Esophagus muscularis mucosa (tissue), 4 donors: ENCODE measurements at regions not wholly inside any gene's neighbourhood (a gene's known extent, or its start where the extent isn't known, plus 50 kb on each side); places are given as distances from the start of the nearest gene placed in this dataset.
"Not testable (repeated sequence)": the region's sequence is repeated elsewhere in the genome, so short reads cannot be mapped to it uniquely, and the experiment has no call there.

Experiments
- DNase-seq: peaks from one replicate; pipeline ENCODE4 v3.0.0-alpha.2; 2017; ENCODE audit errors: extremely low spot score
- H3K27ac ChIP-seq, 4 donors: fragments of 200-600 bp; sonication (generic); replicated peaks in 1 of 4; 1 replicate in 3 of 4; 2 replicates in 1 of 4; pipeline ENCODE4 v1.5.1; 2016 to 2019; ENCODE audit warnings: mild to moderate bottlenecking in 1 of 4
- H3K27me3 ChIP-seq, 4 donors: fragments of 200-600 bp; sonication (generic); one replicate each; pipeline versions ENCODE4 v1.5.1 to v1.6.0; 2016 to 2019
- H3K36me3 ChIP-seq, 4 donors: fragments of 200-600 bp; sonication (generic); one replicate each; pipeline ENCODE4 v1.5.1; 2016 to 2019
- H3K4me1 ChIP-seq, 4 donors: fragments of 200-600 bp; sonication (generic); one replicate each; pipeline ENCODE4 v1.5.1; 2016 to 2019
- H3K4me3 ChIP-seq, 4 donors: fragments of 200-600 bp; sonication (generic); 1 replicate in 2 of 4; 2 replicates in 2 of 4; pipeline ENCODE4 v1.5.1; 2016 to 2019; ENCODE audit warnings: mild to moderate bottlenecking in 4 of 4, moderate library complexity in 1 of 4
- H3K9me3 ChIP-seq, 4 donors: fragments of 200-600 bp; sonication (generic); 1 replicate in 3 of 4; 2 replicates in 1 of 4; pipeline ENCODE4 v1.5.1; 2016 to 2019
- EP300 ChIP-seq: sonication (generic); formaldehyde crosslinking; IDR thresholded peaks from one replicate; pipeline ENCODE4 v1.6.1; 2017; ENCODE audit warnings: antibody characterized with exemption
- POLR2A ChIP-seq: fragments of 450-650 bp; IDR thresholded peaks from one replicate; pipeline ENCODE4 v1.6.1; 2017; ENCODE audit warnings: antibody characterized with exemption, moderate library complexity, mild to moderate bottlenecking, low read depth
- POLR2AphosphoS5 ChIP-seq, 2 donors: sonication (generic); formaldehyde crosslinking; IDR thresholded peaks; one replicate each; pipeline ENCODE4 v1.6.1; 2017; ENCODE audit warnings: antibody characterized with exemption in 2 of 2
- WGBS: methylation state at CpG from one replicate; pipeline ENCODE4 v1.1.5; 2018; 5-methylcytosine and 5-hydroxymethylcytosine counted together
- intact Hi-C: fragments of 100-400 bp; cut with DNase I; formaldehyde crosslinking; loops from one replicate; pipeline ENCODE4 v1.15.1; 2023
- TF ChIP-seq, protein P1 (sequence below), 3 experiments: fragments of 200-600 bp in 2 of 3; fragments of 450-650 bp in 1 of 3; sonication (generic) in 2 of 3; IDR thresholded peaks; one replicate each; pipeline ENCODE4 v1.5.1; 2017 to 2019; ENCODE audit warnings: antibody characterized with exemption in 3 of 3, mild to moderate bottlenecking in 2 of 3, moderate library complexity in 1 of 3

DNA sequence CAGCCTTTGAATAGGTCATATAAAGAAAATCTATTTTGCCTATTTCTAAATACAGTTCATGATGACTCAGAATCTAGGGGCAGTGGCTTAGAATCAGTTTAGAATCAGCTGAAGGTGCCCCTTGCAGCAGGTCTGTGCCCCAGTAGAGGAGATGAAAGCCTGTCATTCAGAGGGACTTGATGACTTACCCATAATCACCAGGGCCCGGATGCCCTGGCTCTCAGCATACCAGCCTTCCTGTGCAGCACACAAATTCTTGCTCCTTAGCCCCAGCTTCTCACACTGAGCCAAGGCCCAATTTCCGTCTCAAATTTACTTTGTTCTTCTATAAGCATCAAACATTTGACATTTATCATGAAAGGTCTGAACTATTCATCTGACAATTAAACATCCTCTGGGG, 83.2 kb upstream of the EOMES start:
- no peak overlapping the region for H3K27ac ChIP-seq
- H3K27me3 ChIP-seq = no peaks in the 10 kb centered on the region
- intact Hi-C loops = no loop called here
- 61% methylated on average over 2 of the region's 2 CpGs for WGBS
- no peak for DNase-seq
- no peak overlapping the region for H3K4me3 ChIP-seq
- H3K9me3 ChIP-seq = no peaks in the 10 kb centered on the region
- no peaks in the 10 kb centered on the region for H3K4me1 ChIP-seq
- H3K36me3 ChIP-seq = no peaks in the 10 kb centered on the region
- TF ChIP-seq POLR2A (no peak), POLR2AphosphoS5 (IDR thresholded peaks at IDR 0.05) (no peak), EP300 (no peak)
- TF ChIP-seq, protein P1, sequence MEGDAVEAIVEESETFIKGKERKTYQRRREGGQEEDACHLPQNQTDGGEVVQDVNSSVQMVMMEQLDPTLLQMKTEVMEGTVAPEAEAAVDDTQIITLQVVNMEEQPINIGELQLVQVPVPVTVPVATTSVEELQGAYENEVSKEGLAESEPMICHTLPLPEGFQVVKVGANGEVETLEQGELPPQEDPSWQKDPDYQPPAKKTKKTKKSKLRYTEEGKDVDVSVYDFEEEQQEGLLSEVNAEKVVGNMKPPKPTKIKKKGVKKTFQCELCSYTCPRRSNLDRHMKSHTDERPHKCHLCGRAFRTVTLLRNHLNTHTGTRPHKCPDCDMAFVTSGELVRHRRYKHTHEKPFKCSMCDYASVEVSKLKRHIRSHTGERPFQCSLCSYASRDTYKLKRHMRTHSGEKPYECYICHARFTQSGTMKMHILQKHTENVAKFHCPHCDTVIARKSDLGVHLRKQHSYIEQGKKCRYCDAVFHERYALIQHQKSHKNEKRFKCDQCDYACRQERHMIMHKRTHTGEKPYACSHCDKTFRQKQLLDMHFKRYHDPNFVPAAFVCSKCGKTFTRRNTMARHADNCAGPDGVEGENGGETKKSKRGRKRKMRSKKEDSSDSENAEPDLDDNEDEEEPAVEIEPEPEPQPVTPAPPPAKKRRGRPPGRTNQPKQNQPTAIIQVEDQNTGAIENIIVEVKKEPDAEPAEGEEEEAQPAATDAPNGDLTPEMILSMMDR (IDR thresholded peaks at IDR 0.05) = no peak

DNA sequence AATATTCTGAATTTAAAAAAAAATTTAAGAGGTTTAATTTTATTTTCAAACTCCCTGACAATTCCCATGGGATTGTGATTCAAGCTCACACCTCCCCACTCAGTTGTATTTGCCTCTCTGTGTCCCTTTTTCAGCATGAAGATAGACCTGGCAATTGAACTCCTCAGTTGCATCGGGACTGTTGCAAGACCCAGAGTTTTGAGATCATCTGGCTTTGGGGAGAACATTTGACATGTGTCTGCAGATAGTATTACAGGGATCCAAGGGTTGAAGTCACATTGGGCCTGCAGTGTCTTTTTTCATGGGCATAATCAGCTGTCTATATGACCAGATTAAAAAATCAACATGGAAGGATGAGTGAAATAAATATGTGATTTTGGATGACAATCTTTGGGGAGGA, 91.1 kb upstream of the EOMES start:
- no peaks in the 10 kb centered on the region for H3K4me1 ChIP-seq
- H3K9me3 ChIP-seq = no peaks in the 10 kb centered on the region
- TF ChIP-seq POLR2AphosphoS5 (IDR thresholded peaks at IDR 0.05) (no peak), EP300 (no peak), POLR2A (no peak)
- TF ChIP-seq, protein P1 (IDR thresholded peaks at IDR 0.05) = no peak
- H3K27me3 ChIP-seq = no peaks in the 10 kb centered on the region
- no peak for DNase-seq
- H3K4me3 ChIP-seq = no peak overlapping the region
- no peaks in the 10 kb centered on the region for H3K36me3 ChIP-seq
- WGBS = 38% methylated on average over 1 of the region's 1 CpG
- no peak overlapping the region for H3K27ac ChIP-seq
- intact Hi-C loops = no loop called here

DNA sequence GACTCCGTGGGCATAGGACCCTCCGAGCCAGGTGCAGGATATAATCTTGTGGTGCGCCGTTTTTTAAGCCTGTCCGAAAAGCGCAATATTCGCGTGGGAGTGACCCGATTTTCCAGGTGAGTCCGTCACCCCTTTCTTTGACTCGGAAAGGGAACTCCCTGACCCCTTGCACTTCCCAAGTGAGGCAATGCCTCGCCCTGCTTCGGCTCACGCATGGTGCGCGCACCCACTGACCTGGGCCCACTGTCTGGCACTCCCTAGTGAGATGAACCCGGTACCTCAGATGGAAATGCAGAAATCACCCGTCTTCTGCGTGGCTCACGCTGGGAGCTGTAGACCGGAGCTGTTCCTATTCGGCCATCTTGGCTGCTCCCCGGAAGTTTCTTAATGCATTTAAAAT, 99.5 kb upstream of the EOMES start:
- intact Hi-C loops, H3K4me1 ChIP-seq, H3K27me3 ChIP-seq, DNase-seq, H3K9me3 ChIP-seq, H3K27ac ChIP-seq, H3K4me3 ChIP-seq, H3K36me3 ChIP-seq: not testable (repeated sequence)
- WGBS = 93% methylated on average over 14 of the region's 23 CpGs

DNA sequence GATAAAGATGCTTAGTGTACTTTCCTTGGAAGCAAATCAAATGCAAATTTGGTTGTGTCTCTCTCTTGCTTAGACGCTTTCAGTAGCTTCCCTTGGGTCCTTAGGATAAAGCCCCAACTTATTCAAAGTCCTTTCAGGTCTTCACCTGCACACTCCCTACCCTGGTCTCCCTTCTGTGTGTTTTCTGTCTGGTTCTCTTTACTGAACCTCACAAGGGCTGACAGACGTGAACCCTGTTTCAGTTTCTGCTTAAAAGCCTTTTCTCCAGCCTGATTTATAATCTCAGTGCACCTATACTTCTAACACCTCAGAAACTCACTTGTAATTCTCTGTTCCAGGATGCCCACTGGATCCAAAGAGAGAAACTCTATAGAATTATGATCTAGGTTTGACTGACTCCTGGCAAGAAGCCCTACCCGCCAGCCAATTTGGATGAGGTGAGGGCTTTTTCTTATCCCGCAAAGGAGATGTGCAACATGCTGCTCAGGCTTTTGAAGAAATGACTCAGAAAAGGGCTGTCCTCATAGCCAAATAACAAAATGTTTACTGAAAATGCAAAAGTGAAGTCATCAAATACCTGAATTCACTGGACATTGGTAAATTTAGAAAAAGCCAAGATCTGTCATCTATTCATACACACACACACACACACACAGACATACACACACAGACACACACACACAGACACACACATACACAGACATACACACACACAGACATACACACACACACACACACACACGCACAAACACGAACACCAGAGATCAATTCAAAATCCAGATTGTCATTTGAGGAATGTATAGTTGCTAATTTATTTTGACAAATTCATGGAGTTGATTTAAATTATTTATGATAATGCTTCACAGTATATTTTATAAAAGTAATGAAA, 102.4 kb upstream of the EOMES start:
- H3K9me3 ChIP-seq = no peaks in the 10 kb centered on the region
- no peak for DNase-seq
- no peaks in the 10 kb centered on the region for H3K36me3 ChIP-seq
- no peaks in the 10 kb centered on the region for H3K4me1 ChIP-seq
- H3K27me3 ChIP-seq = peaks cover 0 to 6% (median 0%) of the 10 kb centered on the region in 4 donors
- intact Hi-C loops = no loop called here
- no peak overlapping the region for H3K4me3 ChIP-seq
- TF ChIP-seq POLR2A (no peak), POLR2AphosphoS5 (IDR thresholded peaks at IDR 0.05) (no peak), EP300 (no peak)
- TF ChIP-seq, protein P1 (IDR thresholded peaks at IDR 0.05) = no peak
- H3K27ac ChIP-seq = no peak overlapping the region
- WGBS = 58% methylated on average over 6 of the region's 6 CpGs

DNA sequence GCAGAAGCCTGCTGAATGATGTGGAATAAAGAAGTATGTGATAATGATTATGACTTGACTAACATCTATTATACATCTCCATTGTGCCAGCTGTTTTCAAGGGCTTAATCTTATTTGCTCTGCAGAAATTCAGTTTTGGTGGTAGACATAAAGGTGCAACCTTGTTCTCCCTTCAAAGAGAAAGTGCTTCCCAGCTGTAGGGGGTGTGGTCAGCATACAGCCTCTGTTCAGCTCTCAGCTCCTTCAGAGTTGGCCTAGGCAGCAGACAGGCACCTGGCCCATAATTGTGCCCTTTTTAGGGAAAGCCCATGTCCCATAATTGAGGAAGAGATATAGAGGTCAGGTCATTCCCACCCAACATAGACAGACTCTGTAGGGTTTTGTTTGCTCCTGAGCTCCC, 104.3 kb upstream of the EOMES start:
- TF ChIP-seq POLR2A (no peak), POLR2AphosphoS5 (IDR thresholded peaks at IDR 0.05) (no peak), EP300 (no peak)
- TF ChIP-seq, protein P1 (IDR thresholded peaks at IDR 0.05) = no peak
- H3K27ac ChIP-seq = no peak overlapping the region
- no peaks in the 10 kb centered on the region for H3K9me3 ChIP-seq
- peaks cover 0 to 6% (median 0%) of the 10 kb centered on the region in 4 donors for H3K27me3 ChIP-seq
- DNase-seq = no peak
- no peak overlapping the region for H3K4me3 ChIP-seq
- intact Hi-C loops = no loop called here
- no peaks in the 10 kb centered on the region for H3K36me3 ChIP-seq
- H3K4me1 ChIP-seq = no peaks in the 10 kb centered on the region
